ENCODE measurements at regions not wholly inside any gene's neighbourhood (a gene's known extent, or its start where the extent isn't known, plus 50 kb on each side); places are given as distances from the start of the nearest gene placed in this dataset.

DNA sequence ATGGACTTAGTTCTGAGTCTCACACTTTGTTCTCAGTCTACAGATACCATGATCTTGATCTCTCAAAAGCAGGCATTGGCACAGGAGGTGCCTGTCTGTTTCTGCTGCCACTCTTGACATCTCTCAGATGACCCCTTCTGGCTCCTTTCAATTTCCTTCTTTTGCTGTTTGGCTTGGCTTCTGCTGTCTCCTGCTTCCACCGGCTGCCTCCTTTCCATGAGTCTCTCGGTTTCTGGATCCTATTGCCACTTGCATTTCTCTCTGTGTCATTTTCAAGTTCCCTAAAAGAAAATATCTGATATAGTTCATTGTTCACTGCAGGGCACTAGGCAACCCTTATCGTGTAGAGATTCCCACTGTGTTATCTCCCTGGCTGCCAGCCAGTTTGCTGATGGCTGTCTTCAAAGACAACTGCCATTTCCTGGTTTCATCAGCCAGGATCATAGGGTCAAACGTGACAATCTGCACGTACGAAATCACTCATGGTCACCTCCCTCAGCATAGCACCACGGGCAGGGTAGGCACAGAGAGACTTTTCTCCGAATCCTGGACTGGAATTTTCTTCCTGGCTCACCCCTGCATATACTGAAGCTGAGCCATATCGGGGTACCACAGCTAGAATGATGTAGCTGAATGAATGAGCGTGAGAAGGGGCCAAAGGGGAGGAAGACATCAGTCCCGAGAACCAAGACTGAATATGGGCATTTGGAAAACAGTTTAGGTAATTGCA lies 144.6 kb upstream of the TMEM170B start:
- Histone ChIP-seq H3K4me3 (replicated peaks in 1 of 3; ENCODE audit: insufficient read depth in 1 of 3, low read depth in 2 of 3, low read length in 3 of 3) (peak overlapping the region in 1 of 3 experiments; percentile 39; a peak in 2 of 6 replicates), H3K36me3 (replicated peaks in 1 of 2; ENCODE audit: control insufficient read depth in 1 of 2, insufficient read depth in 2 of 2, low read length in 2 of 2) (no peaks in the 10 kb centered on the region), H3K79me2 (ENCODE audit: insufficient read depth, low read length) (peaks cover 11% of the 10 kb centered on the region), H3K9ac (ENCODE audit: insufficient read depth, low read depth, low read length) (peak overlapping the region; percentile 88), H3K27me3 (ENCODE audit: control insufficient read depth in 1 of 2, insufficient read depth in 2 of 2, low read length in 2 of 2) (no peaks in the 10 kb centered on the region), H2AFZ (ENCODE audit: low read length) (no peak overlapping the region), H3K4me2 (ENCODE audit: low read depth, low read length) (peak overlapping the region; percentile 74), H3K9me3 (ENCODE audit: low read length) (no peaks in the 10 kb centered on the region), H3K27ac (ENCODE audit: extremely low read length, insufficient read depth, low read length) (peak overlapping the region; percentile 98), H4K20me1 (ENCODE audit: insufficient read depth, low read length) (no peaks in the 10 kb centered on the region), H3K4me1 (ENCODE audit: insufficient read depth, low read length) (peaks cover 97% of the 10 kb centered on the region)
- ATAC-seq, result peak; percentile 85
- in situ Hi-C loops (cut with HindIII; ENCODE audit: extremely low pct_ligation_motif_present, low pct_unique_long_range_greater_than_20kb), result no loop called here
- ChIA-PET POLR2A (interaction anchor here (0.7 to 3.8 kb wide), 15 partner anchors 22 to 205 kb away, joined by 3 to 37 read pairs (median 5); partner anchors contain the start of gene NEDD9), CTCF (ENCODE audit: low intra/inter-chr PET ratio, low total read pairs) (no interaction called here)
- peak; percentile 100 for DNase-seq (ENCODE audit: low spot score)
- 10% methylated on average over 11 of the region's 11 CpGs for WGBS (ENCODE audit: low lambda C conversion rate)
- intact Hi-C loops (cut with micrococcal nuclease; ENCODE audit: unreplicated experiment), result loop anchor here (1.0 to 5.0 kb wide), 8 partner anchors 26 to 190 kb away; partner anchors contain the start of gene NEDD9
- no TSS peak for BruUV-seq (replicated peaks)
- peak; percentile 96 for FAIRE-seq
- no peak; the same call in 1 of the 2 replicates for TF ChIP-seq ZNF878 (CRISPR knock-in tag; IDR thresholded peaks at IDR 0.05)
- TF ChIP-seq CENPT (CRISPR knock-in tag; IDR thresholded peaks at IDR 0.05; ENCODE audit: low read depth), result no peak
- TF ChIP-seq RAD21 (CRISPR knock-in tag; IDR thresholded peaks at IDR 0.05), result no peak
- no peak for TF ChIP-seq GPN1 (CRISPR knock-in tag; IDR thresholded peaks at IDR 0.05; ENCODE audit: borderline replicate concordance)
- TF ChIP-seq, protein P1, sequence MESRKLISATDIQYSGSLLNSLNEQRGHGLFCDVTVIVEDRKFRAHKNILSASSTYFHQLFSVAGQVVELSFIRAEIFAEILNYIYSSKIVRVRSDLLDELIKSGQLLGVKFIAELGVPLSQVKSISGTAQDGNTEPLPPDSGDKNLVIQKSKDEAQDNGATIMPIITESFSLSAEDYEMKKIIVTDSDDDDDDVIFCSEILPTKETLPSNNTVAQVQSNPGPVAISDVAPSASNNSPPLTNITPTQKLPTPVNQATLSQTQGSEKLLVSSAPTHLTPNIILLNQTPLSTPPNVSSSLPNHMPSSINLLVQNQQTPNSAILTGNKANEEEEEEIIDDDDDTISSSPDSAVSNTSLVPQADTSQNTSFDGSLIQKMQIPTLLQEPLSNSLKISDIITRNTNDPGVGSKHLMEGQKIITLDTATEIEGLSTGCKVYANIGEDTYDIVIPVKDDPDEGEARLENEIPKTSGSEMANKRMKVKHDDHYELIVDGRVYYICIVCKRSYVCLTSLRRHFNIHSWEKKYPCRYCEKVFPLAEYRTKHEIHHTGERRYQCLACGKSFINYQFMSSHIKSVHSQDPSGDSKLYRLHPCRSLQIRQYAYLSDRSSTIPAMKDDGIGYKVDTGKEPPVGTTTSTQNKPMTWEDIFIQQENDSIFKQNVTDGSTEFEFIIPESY (CRISPR knock-in tag; IDR thresholded peaks at IDR 0.05), result peak; percentile 89
- no peak for TF ChIP-seq ZNF17 (CRISPR knock-in tag; IDR thresholded peaks at IDR 0.05)
- TF ChIP-seq ISL2 (CRISPR knock-in tag; IDR thresholded peaks at IDR 0.05), result peak; percentile 98
- TF ChIP-seq ATF3 (CRISPR knock-in tag; IDR thresholded peaks at IDR 0.05), result peak; percentile 98
- peak; percentile 72; the same call in 1 of the 2 replicates for TF ChIP-seq ZNF589 (CRISPR knock-in tag; conservative IDR thresholded peaks at IDR 0.05)
- peak; percentile 73 for TF ChIP-seq GABPB1 (CRISPR knock-in tag; IDR thresholded peaks at IDR 0.05)
- TF ChIP-seq, protein P2, sequence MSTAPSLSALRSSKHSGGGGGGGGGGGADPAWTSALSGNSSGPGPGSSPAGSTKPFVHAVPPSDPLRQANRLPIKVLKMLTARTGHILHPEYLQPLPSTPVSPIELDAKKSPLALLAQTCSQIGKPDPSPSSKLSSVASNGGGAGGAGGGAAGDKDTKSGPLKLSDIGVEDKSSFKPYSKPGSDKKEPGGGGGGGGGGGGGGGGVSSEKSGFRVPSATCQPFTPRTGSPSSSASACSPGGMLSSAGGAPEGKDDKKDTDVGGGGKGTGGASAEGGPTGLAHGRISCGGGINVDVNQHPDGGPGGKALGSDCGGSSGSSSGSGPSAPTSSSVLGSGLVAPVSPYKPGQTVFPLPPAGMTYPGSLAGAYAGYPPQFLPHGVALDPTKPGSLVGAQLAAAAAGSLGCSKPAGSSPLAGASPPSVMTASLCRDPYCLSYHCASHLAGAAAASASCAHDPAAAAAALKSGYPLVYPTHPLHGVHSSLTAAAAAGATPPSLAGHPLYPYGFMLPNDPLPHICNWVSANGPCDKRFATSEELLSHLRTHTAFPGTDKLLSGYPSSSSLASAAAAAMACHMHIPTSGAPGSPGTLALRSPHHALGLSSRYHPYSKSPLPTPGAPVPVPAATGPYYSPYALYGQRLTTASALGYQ (CRISPR knock-in tag; IDR thresholded peaks at IDR 0.05), result peak; percentile 95
- no peak for TF ChIP-seq ZNF678 (CRISPR knock-in tag; IDR thresholded peaks at IDR 0.05)
- peak; percentile 55; the same call in 1 of the 2 replicates for TF ChIP-seq ZNF274 (CRISPR knock-in tag; IDR thresholded peaks at IDR 0.05)
- TF ChIP-seq HCFC1 (IDR thresholded peaks at IDR 0.05; ENCODE audit: low read depth, low read length), result no peak
- no peak for TF ChIP-seq NONO (IDR thresholded peaks at IDR 0.05)
- TF ChIP-seq NONO (CRISPR knock-in tag; conservative IDR thresholded peaks at IDR 0.05), result peak; percentile 96
- no peak; the same call in 1 of the 2 replicates for TF ChIP-seq ZNF33A (CRISPR knock-in tag; IDR thresholded peaks at IDR 0.05; ENCODE audit: borderline replicate concordance)
- no peak for TF ChIP-seq SRY (CRISPR knock-in tag; IDR thresholded peaks at IDR 0.05)
- no peak; the same call in 1 of the 2 replicates for TF ChIP-seq ZNF777 (CRISPR knock-in tag; IDR thresholded peaks at IDR 0.05)
- peak; percentile 88 for TF ChIP-seq SP5 (CRISPR knock-in tag; IDR thresholded peaks at IDR 0.05; ENCODE audit: borderline replicate concordance, low read depth)
- TF ChIP-seq ZNF331 (CRISPR knock-in tag; IDR thresholded peaks at IDR 0.05), result peak; percentile 98

Measured in HepG2 (cell line).